Omental fat pad (tissue), 3 donors: ENCODE measurements at regions not wholly inside any gene's neighbourhood (a gene's known extent, or its start where the extent isn't known, plus 50 kb on each side); places are given as distances from the start of the nearest gene placed in this dataset.

ENCODE experiments used
- ATAC-seq: fragments of 150-250 bp; one replicate; pipeline ENCODE4 v1.9.1; 2016; ENCODE audit warnings: mild to moderate bottlenecking, moderate library complexity; ENCODE audit not compliant: low FRiP score
- DNase-seq: peaks from one replicate; pipeline ENCODE4 v3.0.0-alpha.2; 2019; ENCODE audit warnings: low spot score
- TF ChIP-seq, protein P1 (sequence below), 3 donors: fragments of 450-650 bp; IDR thresholded peaks; one replicate each; pipeline ENCODE4 v1.5.1; 2016 to 2017; ENCODE audit warnings: antibody characterized with exemption in 3 of 3, mild to moderate bottlenecking in 3 of 3, moderate library complexity in 2 of 3

DNA sequence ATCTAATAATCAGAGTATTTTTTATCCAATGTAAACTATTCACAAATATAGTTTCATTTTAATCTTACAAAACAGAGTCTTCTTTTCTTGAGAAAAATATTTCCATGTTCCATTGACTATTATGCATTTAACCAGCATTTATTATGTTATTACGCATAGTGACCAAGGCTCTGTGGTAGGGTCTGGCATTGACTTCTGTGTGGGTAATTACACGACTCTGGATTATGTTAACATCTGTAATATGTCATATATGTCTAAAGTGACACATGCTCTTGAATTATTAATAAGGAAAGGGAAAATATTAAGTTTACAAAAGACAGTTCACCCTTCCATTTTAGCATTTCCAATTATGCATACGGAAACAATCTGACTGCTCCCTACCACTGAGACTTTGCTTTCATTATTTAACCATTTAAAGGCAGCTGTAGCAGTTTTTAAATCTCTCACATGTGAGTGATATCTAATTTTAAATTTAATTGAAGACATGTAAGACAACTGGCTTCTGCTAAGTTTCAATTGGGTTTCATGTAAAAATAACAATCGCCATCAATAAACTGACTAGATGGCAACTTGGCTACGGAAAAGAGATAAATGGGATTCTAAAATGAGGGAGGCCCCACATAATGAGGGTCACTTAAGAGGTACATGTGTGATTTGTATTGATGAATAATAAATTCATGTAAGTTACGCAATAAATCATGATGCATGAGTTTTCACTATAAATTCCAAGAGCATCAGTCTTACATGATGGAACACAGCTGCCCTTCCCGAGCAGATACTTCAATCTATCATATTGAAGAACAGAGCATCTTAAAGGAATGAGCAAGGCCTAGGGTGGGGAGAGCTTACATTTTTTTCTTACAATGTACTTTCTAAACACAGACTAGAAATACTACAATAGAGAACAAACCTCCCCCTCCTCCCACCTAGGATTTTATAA lies 1056.8 kb downstream of the MAT2B start:
- ATAC-seq (no peak), DNase-seq (no peak)
- TF ChIP-seq, protein P1, sequence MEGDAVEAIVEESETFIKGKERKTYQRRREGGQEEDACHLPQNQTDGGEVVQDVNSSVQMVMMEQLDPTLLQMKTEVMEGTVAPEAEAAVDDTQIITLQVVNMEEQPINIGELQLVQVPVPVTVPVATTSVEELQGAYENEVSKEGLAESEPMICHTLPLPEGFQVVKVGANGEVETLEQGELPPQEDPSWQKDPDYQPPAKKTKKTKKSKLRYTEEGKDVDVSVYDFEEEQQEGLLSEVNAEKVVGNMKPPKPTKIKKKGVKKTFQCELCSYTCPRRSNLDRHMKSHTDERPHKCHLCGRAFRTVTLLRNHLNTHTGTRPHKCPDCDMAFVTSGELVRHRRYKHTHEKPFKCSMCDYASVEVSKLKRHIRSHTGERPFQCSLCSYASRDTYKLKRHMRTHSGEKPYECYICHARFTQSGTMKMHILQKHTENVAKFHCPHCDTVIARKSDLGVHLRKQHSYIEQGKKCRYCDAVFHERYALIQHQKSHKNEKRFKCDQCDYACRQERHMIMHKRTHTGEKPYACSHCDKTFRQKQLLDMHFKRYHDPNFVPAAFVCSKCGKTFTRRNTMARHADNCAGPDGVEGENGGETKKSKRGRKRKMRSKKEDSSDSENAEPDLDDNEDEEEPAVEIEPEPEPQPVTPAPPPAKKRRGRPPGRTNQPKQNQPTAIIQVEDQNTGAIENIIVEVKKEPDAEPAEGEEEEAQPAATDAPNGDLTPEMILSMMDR (IDR thresholded peaks at IDR 0.05) = no peak

DNA sequence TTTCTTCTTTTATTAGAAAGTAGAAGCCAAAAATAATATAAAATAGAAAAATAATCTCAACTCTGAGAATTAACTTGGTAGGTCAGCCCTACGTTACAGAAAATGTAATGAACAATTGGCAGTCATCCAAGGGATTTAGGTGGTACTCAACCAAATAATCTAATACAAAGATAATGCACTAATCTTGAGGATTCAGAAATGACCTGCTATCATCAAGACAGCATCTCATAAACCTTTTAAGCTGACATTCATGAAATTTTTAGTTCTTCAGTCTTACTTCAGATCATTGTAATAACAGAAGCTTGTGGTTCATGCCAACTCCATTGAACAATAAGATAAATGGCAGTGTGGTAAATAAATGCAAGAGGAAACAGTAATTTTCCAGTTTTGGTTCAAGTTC lies 1058.0 kb downstream of the MAT2B start:
- ATAC-seq = no peak
- no peak for DNase-seq
- TF ChIP-seq, protein P1 (IDR thresholded peaks at IDR 0.05) = no peak

DNA sequence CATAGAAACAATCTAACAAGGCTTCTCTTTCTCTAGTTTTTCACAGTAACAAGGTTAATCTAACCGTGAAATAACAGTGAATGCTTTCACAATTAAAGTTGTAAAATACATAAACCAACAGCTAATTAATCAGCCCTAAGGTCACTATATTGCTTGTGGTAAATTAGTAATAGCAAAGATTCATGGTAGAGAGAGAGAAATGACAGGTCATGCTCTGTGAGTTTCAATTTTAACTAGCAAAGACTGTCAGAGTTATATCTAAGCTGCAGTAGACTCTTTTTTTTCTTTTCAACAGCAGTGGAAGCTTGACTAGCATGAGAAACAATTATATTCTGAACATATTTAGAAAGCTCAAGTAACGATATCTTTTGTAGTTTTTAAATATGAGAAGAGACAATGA lies 1068.0 kb downstream of the MAT2B start:
- no peak for DNase-seq
- no peak for ATAC-seq
- TF ChIP-seq, protein P1 (IDR thresholded peaks at IDR 0.05) = no peak

DNA sequence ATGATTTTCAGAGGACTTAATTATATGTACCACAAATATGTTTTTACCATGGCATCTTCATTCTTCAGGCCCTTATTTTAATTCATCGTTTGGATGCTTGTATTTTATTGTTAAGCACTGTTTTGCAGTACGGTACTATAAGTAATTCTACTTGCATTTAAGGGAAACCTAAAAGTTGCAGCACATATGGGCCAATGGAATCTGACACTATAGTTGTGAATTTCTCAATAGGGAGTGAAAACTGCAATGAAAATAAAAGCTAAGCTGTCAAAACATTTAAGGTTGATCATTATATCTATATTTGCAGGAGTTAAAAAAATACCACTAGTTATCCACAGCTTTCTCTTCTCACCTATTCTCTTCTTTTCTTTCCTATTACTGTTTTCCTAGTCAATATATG lies 1071.8 kb downstream of the MAT2B start:
- no peak for DNase-seq
- TF ChIP-seq, protein P1 (IDR thresholded peaks at IDR 0.05) = no peak
- no peak for ATAC-seq

DNA sequence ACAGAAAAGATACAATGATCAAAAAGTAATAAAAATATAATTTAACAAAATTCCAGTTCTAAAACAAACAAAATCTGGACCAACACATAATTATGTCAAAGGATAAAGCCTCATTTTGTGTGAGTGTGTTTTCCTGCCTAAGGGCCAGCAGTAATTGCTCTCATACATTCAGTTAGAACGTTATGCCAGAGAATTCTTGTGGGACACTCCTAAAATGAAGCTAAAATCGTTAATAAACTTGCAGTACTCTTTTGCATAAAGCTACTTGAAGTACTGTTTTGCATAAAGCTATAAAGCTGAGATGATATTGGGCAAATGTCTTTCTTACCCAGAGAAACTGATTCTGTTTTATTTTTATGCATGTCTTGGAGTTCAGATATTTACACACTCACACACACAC lies 1072.3 kb downstream of the MAT2B start:
- DNase-seq (no peak), ATAC-seq (no peak)
- TF ChIP-seq, protein P1 (IDR thresholded peaks at IDR 0.05) = no peak

DNA sequence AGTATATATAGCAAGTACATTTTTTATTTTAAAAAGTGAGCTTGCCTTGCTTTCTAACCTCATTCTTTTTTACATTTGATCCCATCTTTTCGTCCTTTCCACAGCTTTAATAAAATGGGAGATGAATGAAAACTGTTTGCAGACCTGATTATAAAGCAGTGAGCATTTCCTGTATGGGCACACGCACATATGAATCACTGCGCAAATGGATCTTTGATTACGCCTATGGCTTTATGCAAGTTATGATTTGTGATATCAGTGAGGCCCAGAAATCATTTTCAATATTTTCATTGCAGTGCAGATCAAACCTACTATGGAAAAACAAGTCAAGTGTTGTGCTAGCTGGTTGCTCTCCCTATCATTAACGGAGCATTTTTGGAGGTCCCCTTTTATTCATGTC lies 1073.0 kb downstream of the MAT2B start:
- DNase-seq = no peak
- ATAC-seq = no peak
- TF ChIP-seq, protein P1 (IDR thresholded peaks at IDR 0.05) = no peak

DNA sequence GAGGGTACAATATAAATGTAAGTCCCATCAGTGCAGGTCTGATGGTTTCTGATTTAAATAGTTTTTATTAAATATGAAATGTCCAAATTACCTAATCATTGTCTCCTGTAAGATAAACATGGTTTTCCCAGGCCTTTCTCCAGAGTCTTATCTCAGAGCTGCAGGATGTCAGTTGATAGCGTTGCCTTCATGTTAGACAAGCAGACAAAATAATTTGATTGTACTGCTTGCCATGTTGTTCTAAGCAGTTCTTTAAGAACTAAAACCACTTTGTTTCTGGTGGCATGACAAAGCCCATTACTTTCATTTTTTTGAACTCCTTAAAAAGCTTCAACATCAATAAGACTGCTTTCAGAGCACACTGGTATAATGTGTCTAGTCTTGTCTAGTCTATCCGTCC lies 1073.5 kb downstream of the MAT2B start:
- DNase-seq (no peak), ATAC-seq (no peak)
- TF ChIP-seq, protein P1 (IDR thresholded peaks at IDR 0.05) = no peak
